ENCODE measurements at regions not wholly inside any gene's neighbourhood (a gene's known extent, or its start where the extent isn't known, plus 50 kb on each side); places are given as distances from the start of the nearest gene placed in this dataset.

DNA sequence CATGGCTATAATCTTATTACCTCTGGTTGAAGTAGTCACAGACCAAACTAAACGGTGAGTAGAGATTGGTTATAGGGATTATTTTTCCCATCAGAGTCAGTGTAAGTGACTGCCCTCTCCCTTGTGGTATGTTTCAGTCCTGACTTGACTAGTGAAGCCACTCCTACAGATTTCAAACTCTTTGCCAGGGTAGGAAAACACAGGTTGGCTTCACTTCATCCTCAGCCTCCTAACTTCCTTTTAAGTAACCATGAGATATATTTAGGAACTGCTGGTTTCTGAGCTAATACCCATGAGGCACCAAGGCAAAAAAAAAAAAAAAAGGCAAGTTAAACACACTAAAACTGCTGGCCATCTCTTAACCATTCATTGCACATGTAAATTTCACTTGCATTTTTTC lies 349.2 kb upstream of the MCTP2 start:
- TF ChIP-seq POLR2A (IDR thresholded peaks at IDR 0.05; ENCODE audit: low read length) (no peak), GATA1 (IDR thresholded peaks at IDR 0.05; ENCODE audit: low read depth, low read length) (no peak)

All from erythroblast (primary cell).